RWPE1 (cell line): ENCODE measurements at regions not wholly inside any gene's neighbourhood (a gene's known extent, or its start where the extent isn't known, plus 50 kb on each side); places are given as distances from the start of the nearest gene placed in this dataset.

Experiments used
- CTCF ChIA-PET: fragments of 350-600 bp; sonication (Branson Sonifier 250); formaldehyde crosslinking; extraction: SDS; loops from one replicate; lab custom pipeline; 2021; lab: Yijun Ruan, JAX
- POLR2A ChIA-PET: fragments of 400-600 bp; formaldehyde crosslinking; extraction: SDS; loops from one replicate; lab custom pipeline; 2020; ENCODE audit warnings: antibody characterized with exemption; ENCODE audit not compliant: low non-redundant PET; lab: Yijun Ruan, JAX
- DNase-seq: peaks from one replicate; pipeline ENCODE4 v3.0.0; 2012; ENCODE audit warnings: low spot score
- H3K27ac ChIP-seq: fragments of 450-650 bp; 2 replicates; pipeline ENCODE4 v1.5.1; 2017
- CTCF ChIP-seq: fragments of 450-650 bp; conservative IDR thresholded peaks from 2 replicates; pipeline ENCODE4 v1.5.1; 2017; ENCODE audit warnings: low read depth, mild to moderate bottlenecking

- POLR2A ChIA-PET: no interaction called here
- no peak for DNase-seq
- H3K27ac ChIP-seq: no peak overlapping the region
- TF ChIP-seq CTCF: no peak
- CTCF ChIA-PET: no interaction called here
Measured at GRCh38 chr12:103086471-103086870, 129.0 kb downstream of the ASCL1 start.

GRCh38 chr12:103093499-103094106 lies 136.1 kb downstream of the ASCL1 start:
- H3K27ac ChIP-seq: no peak overlapping the region
- CTCF ChIA-PET: interaction anchor here (0.6 kb wide), 1 partner anchor 77 kb away, joined by 4 read pairs; no protein-coding TSS in a partner anchor
- no peak for TF ChIP-seq CTCF
- POLR2A ChIA-PET: no interaction called here
- DNase-seq: no peak

GRCh38 chr12:103097496-103097895 lies 140.0 kb downstream of the ASCL1 start:
- no peak for DNase-seq
- TF ChIP-seq CTCF: no peak
- no peak overlapping the region for H3K27ac ChIP-seq
- CTCF ChIA-PET: no interaction called here
- POLR2A ChIA-PET: no interaction called here

- DNase-seq: no peak
- H3K27ac ChIP-seq: no peak overlapping the region
- TF ChIP-seq CTCF: no peak
- POLR2A ChIA-PET: no interaction called here
- CTCF ChIA-PET: no interaction called here
Measured at GRCh38 chr12:103100257-103100831, 142.9 kb downstream of the ASCL1 start.

GRCh38 chr12:103102225-103102744 lies 144.8 kb downstream of the ASCL1 start:
- no peak for DNase-seq
- ChIA-PET POLR2A (no interaction called here), CTCF (no interaction called here)
- TF ChIP-seq CTCF: no peak
- no peak overlapping the region for H3K27ac ChIP-seq

GRCh38 chr12:103105971-103106597 lies 148.6 kb downstream of the ASCL1 start:
- TF ChIP-seq CTCF: no peak
- POLR2A ChIA-PET: no interaction called here
- no peak for DNase-seq
- H3K27ac ChIP-seq: no peak overlapping the region
- CTCF ChIA-PET: interaction anchor here (1.2 kb wide), 1 partner anchor 38 kb away, joined by 3 read pairs; no protein-coding TSS in a partner anchor
